Esophagus muscularis mucosa (tissue), 4 donors: ENCODE measurements at regions not wholly inside any gene's neighbourhood (a gene's known extent, or its start where the extent isn't known, plus 50 kb on each side); places are given as distances from the start of the nearest gene placed in this dataset.

Experiments
- DNase-seq: peaks from one replicate; pipeline ENCODE4 v3.0.0-alpha.2; 2017; ENCODE audit errors: extremely low spot score
- H3K27ac ChIP-seq, 4 donors: fragments of 200-600 bp; sonication (generic); replicated peaks in 1 of 4; 1 replicate in 3 of 4; 2 replicates in 1 of 4; pipeline ENCODE4 v1.5.1; 2016 to 2019; ENCODE audit warnings: mild to moderate bottlenecking in 1 of 4
- H3K27me3 ChIP-seq, 4 donors: fragments of 200-600 bp; sonication (generic); one replicate each; pipeline versions ENCODE4 v1.5.1 to v1.6.0; 2016 to 2019
- H3K36me3 ChIP-seq, 4 donors: fragments of 200-600 bp; sonication (generic); one replicate each; pipeline ENCODE4 v1.5.1; 2016 to 2019
- H3K4me1 ChIP-seq, 4 donors: fragments of 200-600 bp; sonication (generic); one replicate each; pipeline ENCODE4 v1.5.1; 2016 to 2019
- H3K4me3 ChIP-seq, 4 donors: fragments of 200-600 bp; sonication (generic); 1 replicate in 2 of 4; 2 replicates in 2 of 4; pipeline ENCODE4 v1.5.1; 2016 to 2019; ENCODE audit warnings: mild to moderate bottlenecking in 4 of 4, moderate library complexity in 1 of 4
- H3K9me3 ChIP-seq, 4 donors: fragments of 200-600 bp; sonication (generic); 1 replicate in 3 of 4; 2 replicates in 1 of 4; pipeline ENCODE4 v1.5.1; 2016 to 2019
- EP300 ChIP-seq: sonication (generic); formaldehyde crosslinking; IDR thresholded peaks from one replicate; pipeline ENCODE4 v1.6.1; 2017; ENCODE audit warnings: antibody characterized with exemption
- POLR2A ChIP-seq: fragments of 450-650 bp; IDR thresholded peaks from one replicate; pipeline ENCODE4 v1.6.1; 2017; ENCODE audit warnings: antibody characterized with exemption, moderate library complexity, mild to moderate bottlenecking, low read depth
- POLR2AphosphoS5 ChIP-seq, 2 donors: sonication (generic); formaldehyde crosslinking; IDR thresholded peaks; one replicate each; pipeline ENCODE4 v1.6.1; 2017; ENCODE audit warnings: antibody characterized with exemption in 2 of 2
- WGBS: methylation state at CpG from one replicate; pipeline ENCODE4 v1.1.5; 2018; 5-methylcytosine and 5-hydroxymethylcytosine counted together
- intact Hi-C: fragments of 100-400 bp; cut with DNase I; formaldehyde crosslinking; loops from one replicate; pipeline ENCODE4 v1.15.1; 2023
- TF ChIP-seq, protein P1 (sequence below), 3 experiments: fragments of 200-600 bp in 2 of 3; fragments of 450-650 bp in 1 of 3; sonication (generic) in 2 of 3; IDR thresholded peaks; one replicate each; pipeline ENCODE4 v1.5.1; 2017 to 2019; ENCODE audit warnings: antibody characterized with exemption in 3 of 3, mild to moderate bottlenecking in 2 of 3, moderate library complexity in 1 of 3

DNA sequence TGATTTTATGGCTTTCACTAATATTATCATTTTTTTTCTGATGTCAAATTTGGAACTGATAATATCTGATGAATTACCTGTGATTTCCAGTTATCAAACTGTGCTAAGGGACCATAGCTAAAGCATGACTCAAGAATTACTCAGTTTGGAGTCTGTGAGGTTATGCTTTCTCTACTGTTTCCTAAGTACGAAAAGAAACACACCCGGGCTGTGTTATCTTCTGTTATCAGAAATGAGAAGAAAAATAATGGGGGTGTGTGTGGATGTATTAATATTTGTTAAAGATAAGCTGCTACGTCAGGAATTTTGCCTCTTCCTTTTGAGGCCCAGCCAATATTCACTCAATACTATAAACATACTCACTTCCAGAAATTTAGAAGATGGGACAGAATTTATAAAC is 1401.9 kb upstream of the FLRT2 start:
- Histone ChIP-seq H3K36me3 (no peaks in the 10 kb centered on the region), H3K4me3 (no peak overlapping the region), H3K9me3 (no peaks in the 10 kb centered on the region), H3K27ac (no peak overlapping the region), H3K27me3 (no peaks in the 10 kb centered on the region), H3K4me1 (no peaks in the 10 kb centered on the region)
- intact Hi-C loops = no loop called here
- WGBS = 50% methylated on average over 3 of the region's 3 CpGs
- TF ChIP-seq POLR2A (no peak), POLR2AphosphoS5 (IDR thresholded peaks at IDR 0.05) (no peak), EP300 (no peak)
- TF ChIP-seq, protein P1, sequence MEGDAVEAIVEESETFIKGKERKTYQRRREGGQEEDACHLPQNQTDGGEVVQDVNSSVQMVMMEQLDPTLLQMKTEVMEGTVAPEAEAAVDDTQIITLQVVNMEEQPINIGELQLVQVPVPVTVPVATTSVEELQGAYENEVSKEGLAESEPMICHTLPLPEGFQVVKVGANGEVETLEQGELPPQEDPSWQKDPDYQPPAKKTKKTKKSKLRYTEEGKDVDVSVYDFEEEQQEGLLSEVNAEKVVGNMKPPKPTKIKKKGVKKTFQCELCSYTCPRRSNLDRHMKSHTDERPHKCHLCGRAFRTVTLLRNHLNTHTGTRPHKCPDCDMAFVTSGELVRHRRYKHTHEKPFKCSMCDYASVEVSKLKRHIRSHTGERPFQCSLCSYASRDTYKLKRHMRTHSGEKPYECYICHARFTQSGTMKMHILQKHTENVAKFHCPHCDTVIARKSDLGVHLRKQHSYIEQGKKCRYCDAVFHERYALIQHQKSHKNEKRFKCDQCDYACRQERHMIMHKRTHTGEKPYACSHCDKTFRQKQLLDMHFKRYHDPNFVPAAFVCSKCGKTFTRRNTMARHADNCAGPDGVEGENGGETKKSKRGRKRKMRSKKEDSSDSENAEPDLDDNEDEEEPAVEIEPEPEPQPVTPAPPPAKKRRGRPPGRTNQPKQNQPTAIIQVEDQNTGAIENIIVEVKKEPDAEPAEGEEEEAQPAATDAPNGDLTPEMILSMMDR (IDR thresholded peaks at IDR 0.05) = no peak
- no peak for DNase-seq

DNA sequence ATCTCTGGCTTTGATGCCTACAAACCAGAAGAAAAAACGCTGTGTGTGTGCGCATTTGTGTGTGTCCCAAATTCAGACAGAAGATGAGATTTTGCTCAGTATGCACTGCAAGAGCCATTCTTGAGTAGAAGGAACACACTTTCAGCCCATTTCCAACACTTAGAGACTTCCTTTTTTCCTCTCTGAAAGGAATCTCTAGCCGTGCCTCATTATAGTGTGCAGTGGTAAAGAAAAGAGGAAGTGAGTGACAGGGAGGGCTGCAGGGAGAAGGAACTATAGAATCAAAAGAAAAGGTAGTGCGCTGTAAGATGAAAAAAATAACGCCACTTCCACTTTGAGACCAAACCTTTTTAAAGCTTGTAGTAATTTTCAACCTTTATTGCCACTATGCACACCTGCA is 1400.9 kb upstream of the FLRT2 start:
- H3K4me1 ChIP-seq = no peaks in the 10 kb centered on the region
- intact Hi-C loops = no loop called here
- no peaks in the 10 kb centered on the region for H3K27me3 ChIP-seq
- 78% methylated on average over 5 of the region's 5 CpGs for WGBS
- H3K27ac ChIP-seq = no peak overlapping the region
- no peak for DNase-seq
- TF ChIP-seq POLR2AphosphoS5 (IDR thresholded peaks at IDR 0.05) (no peak), EP300 (no peak), POLR2A (no peak)
- TF ChIP-seq, protein P1 (IDR thresholded peaks at IDR 0.05) = no peak
- no peaks in the 10 kb centered on the region for H3K9me3 ChIP-seq
- H3K36me3 ChIP-seq = no peaks in the 10 kb centered on the region
- H3K4me3 ChIP-seq = no peak overlapping the region

DNA sequence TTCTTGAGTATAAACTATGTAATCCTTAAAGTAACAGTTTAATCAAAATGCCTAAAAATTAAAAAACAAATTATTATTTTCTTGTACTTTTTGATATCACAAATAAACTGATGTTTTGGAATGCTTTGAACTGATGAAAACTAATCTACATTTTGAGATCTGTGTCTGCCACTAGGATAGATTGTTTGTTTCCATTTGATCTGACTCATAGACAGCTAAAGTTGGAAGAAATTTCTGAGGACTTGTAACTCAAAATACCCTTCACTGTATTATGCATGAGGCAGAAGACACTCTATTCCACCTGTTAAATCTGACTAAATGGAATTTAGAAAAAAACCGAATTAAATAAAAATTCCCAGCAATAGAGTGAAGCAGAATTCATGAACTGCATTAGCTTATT is 1400.0 kb upstream of the FLRT2 start:
- 93% methylated on average over 1 of the region's 1 CpG for WGBS
- H3K27ac ChIP-seq = no peak overlapping the region
- TF ChIP-seq, protein P1 (IDR thresholded peaks at IDR 0.05) = no peak
- TF ChIP-seq POLR2AphosphoS5 (IDR thresholded peaks at IDR 0.05) (no peak), EP300 (no peak), POLR2A (no peak)
- no peaks in the 10 kb centered on the region for H3K9me3 ChIP-seq
- intact Hi-C loops = no loop called here
- DNase-seq = no peak
- H3K4me3 ChIP-seq = no peak overlapping the region
- H3K27me3 ChIP-seq = no peaks in the 10 kb centered on the region
- no peaks in the 10 kb centered on the region for H3K4me1 ChIP-seq
- H3K36me3 ChIP-seq = no peaks in the 10 kb centered on the region

DNA sequence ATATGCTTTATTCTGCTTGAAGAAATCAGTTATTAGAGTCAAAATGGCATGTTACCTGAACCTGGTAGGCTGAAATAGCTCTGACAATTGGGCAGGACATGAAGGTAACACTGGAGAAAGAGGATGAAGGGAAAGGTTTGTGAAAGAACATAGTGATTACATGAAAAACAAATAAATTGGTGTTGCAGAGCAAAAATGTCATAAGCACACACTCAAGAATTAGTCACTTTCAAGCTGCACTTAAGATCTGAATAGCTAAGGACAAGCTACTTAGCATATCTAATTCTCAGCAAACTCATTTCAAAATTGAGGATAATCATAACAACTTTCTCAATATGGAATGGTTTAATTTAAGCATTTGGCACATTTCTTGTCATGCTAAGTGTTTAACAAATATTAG is 1398.0 kb upstream of the FLRT2 start:
- Histone ChIP-seq H3K27ac (no peak overlapping the region), H3K36me3 (no peaks in the 10 kb centered on the region), H3K4me1 (no peaks in the 10 kb centered on the region), H3K4me3 (no peak overlapping the region), H3K9me3 (no peaks in the 10 kb centered on the region), H3K27me3 (no peaks in the 10 kb centered on the region)
- TF ChIP-seq, protein P1 (IDR thresholded peaks at IDR 0.05) = no peak
- no peak for DNase-seq
- intact Hi-C loops = no loop called here

DNA sequence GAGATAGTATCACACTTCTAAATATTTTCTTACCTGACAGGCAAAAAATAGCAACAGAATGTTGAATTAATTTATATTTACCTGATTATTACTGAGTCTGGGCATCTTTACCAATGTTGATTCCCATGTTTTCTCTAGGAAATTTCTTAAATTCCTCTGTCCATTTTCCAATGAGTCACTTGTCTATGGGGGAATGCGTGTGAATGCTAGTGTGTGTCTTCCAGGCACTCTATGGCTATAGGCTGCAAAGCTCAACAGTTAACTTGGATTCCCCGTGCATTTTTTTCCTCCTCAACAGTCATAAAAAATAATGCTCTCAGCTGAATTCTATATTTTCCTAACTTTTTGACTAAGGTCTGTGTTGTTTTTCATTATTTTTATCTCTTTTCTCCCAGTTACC is 1385.8 kb upstream of the FLRT2 start:
- intact Hi-C loops = no loop called here
- Histone ChIP-seq H3K27me3 (no peaks in the 10 kb centered on the region), H3K9me3 (no peaks in the 10 kb centered on the region), H3K36me3 (no peaks in the 10 kb centered on the region), H3K4me3 (no peak overlapping the region), H3K27ac (no peak overlapping the region), H3K4me1 (no peaks in the 10 kb centered on the region)
- no peak for DNase-seq
- TF ChIP-seq POLR2AphosphoS5 (IDR thresholded peaks at IDR 0.05) = no peak
- TF ChIP-seq, protein P1 (IDR thresholded peaks at IDR 0.05) = no peak
- no peak for TF ChIP-seq POLR2A
- no peak for TF ChIP-seq EP300
- WGBS = 91% methylated on average over 2 of the region's 2 CpGs
